ENCODE measurements at regions not wholly inside any gene's neighbourhood (a gene's known extent, or its start where the extent isn't known, plus 50 kb on each side); places are given as distances from the start of the nearest gene placed in this dataset.

DNA sequence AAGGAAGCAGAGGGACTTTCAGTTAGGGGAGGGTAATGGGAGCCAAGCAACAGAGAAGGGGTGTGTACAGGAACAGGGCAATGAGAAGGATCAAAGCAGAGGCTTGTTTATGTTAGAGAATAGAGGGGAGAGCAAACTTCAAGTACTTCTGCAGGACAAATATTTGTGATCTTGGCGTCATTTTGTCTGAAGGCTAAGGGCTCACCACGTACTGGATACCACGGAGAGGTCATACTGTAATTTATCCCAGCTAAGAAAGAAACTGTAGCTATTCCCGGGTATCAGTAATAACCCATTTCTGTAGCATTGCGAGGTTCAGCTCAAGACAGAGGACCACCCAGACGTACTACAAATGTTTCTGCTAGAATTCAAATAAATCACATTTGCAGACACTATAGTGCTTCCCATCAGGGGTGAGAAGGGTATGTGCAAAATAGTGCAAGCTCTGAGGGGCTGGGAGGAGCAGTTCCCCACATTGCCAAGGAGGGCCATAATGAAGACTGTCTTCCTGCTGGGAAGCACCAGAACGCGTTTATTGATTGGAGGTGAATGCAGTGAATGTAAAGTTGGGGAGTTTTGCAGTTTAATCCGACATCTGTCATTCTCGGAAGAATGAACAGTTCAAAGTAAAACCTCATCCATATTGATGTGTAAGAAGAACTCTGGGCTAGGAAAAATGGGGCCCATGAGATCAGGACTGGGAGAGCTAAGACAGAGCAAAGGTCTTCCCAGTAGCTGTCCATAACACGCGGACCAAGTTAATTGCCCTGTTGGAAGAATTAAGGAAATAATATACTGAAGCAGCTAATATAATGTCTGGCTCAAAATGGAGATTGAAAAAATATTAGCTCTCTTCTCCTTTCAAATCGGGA is 136.9 kb downstream of the RWDD3 start:
- Histone ChIP-seq H3K23me2 (ENCODE audit: low read depth, low read length) (no peaks in the 10 kb centered on the region), H2BK5ac (ENCODE audit: low read depth, low read length) (no peak overlapping the region), H3K18ac (ENCODE audit: extremely low read depth, low read length) (no peak overlapping the region), H3K36me3 (ENCODE audit: control insufficient read depth in 2 of 4, insufficient read depth in 4 of 4, low read length in 3 of 4) (no peaks in the 10 kb centered on the region), H4K91ac (replicated peaks; ENCODE audit: insufficient read length, low read length) (no peak overlapping the region), H3K79me2 (ENCODE audit: control insufficient read depth in 1 of 2, insufficient read depth in 2 of 2, low read length in 2 of 2) (no peaks in the 10 kb centered on the region), H3K27me3 (replicated peaks in 1 of 4; ENCODE audit: control insufficient read depth in 3 of 4, extremely low read depth in 1 of 4, insufficient read depth in 3 of 4, low read length in 3 of 4) (no peaks in the 10 kb centered on the region), H3K23ac (ENCODE audit: insufficient read length) (no peak overlapping the region), H3K4me2 (ENCODE audit: insufficient read depth in 1 of 2, low read depth in 2 of 2, low read length in 2 of 2) (no peak overlapping the region), H2AFZ (ENCODE audit: low read length) (no peak overlapping the region), H3K9me3 (ENCODE audit: insufficient read depth in 2 of 2, low read depth in 1 of 2, low read length in 1 of 2) (no peaks in the 10 kb centered on the region), H3K9ac (replicated peaks in 1 of 4; ENCODE audit: extremely low read depth in 1 of 4, low read depth in 3 of 4, low read length in 3 of 4) (no peak overlapping the region), H4K20me1 (replicated peaks in 1 of 2; ENCODE audit: control insufficient read depth in 1 of 2, insufficient read depth in 2 of 2, low read length in 2 of 2) (no peaks in the 10 kb centered on the region), H2BK120ac (replicated peaks; ENCODE audit: low read depth, low read length) (no peak overlapping the region), H4K5ac (ENCODE audit: insufficient read length, low read depth, low read length) (no peak overlapping the region), H3K27ac (ENCODE audit: low read depth, low read length) (no peak overlapping the region), H3K4ac (replicated peaks; ENCODE audit: insufficient read length, low read depth, low read length) (no peak overlapping the region), H3K14ac (ENCODE audit: insufficient read length) (no peak overlapping the region), H3K4me3 (ENCODE audit: extremely low read depth in 1 of 4, insufficient read depth in 2 of 4, low read depth in 3 of 4, low read length in 4 of 4) (no peak overlapping the region), H4K8ac (ENCODE audit: extremely low read depth, insufficient read depth, low read length) (no peak overlapping the region), H2BK12ac (ENCODE audit: low read depth, low read length) (no peak overlapping the region), H2BK20ac (ENCODE audit: low read length) (no peak overlapping the region), H2AK5ac (ENCODE audit: low read depth, low read length) (no peak overlapping the region), H3K56ac (replicated peaks; ENCODE audit: insufficient read length, low read depth, low read length) (no peak overlapping the region), H3K79me1 (ENCODE audit: low read depth, low read length) (no peaks in the 10 kb centered on the region), H3K4me1 (replicated peaks in 1 of 4; ENCODE audit: control insufficient read depth in 3 of 4, insufficient read depth in 4 of 4, low read length in 3 of 4) (no peaks in the 10 kb centered on the region; a peak in 1 of 7 replicates), H2BK15ac (ENCODE audit: low read length) (no peak overlapping the region)
- FAIRE-seq (no peak), DNase-seq (ENCODE audit: low read depth in 1 of 2, low spot score in 2 of 2) (no peak)
- no peak for TF ChIP-seq SP4 (IDR thresholded peaks at IDR 0.05; ENCODE audit: low read length)
- no peak for TF ChIP-seq KDM5A (IDR thresholded peaks at IDR 0.05; ENCODE audit: low read length)
- TF ChIP-seq CEBPB (IDR thresholded peaks at IDR 0.05; ENCODE audit: low read depth, low read length) = no peak
- TF ChIP-seq CTBP2 (IDR thresholded peaks at IDR 0.05; ENCODE audit: borderline replicate concordance, insufficient read depth, insufficient read length, low read length) = no peak
- TF ChIP-seq CBX5 (IDR thresholded peaks at IDR 0.05; ENCODE audit: low read depth, low read length) = no peak
- 93% methylated on average over 13 of the region's 13 CpGs; no CpG with 5 or more reads in 1 of the 2 experiments for WGBS, 2 experiments (ENCODE audit: extremely low coverage in 1 of 2, insufficient coverage in 1 of 2, insufficient read length in 1 of 2, insufficient replicate concordance in 2 of 2, low coverage in 1 of 2, low lambda C conversion rate in 2 of 2, missing lambda C conversion rate in 1 of 2)
- ChIA-PET CTCF (ENCODE audit: partially characterized antibody) (interaction anchor here (1.3 kb wide), 1 partner anchor 80 kb away, joined by 3 read pairs; no protein-coding TSS in a partner anchor), POLR2A (ENCODE audit: partially characterized antibody) (no interaction called here)

Data from H1 (cell line).